GM19023 (cell line): ENCODE measurements at regions not wholly inside any gene's neighbourhood (a gene's known extent, or its start where the extent isn't known, plus 50 kb on each side); places are given as distances from the start of the nearest gene placed in this dataset.

Source experiments
- ATAC-seq: cut with Tn5 transposase; IDR thresholded peaks from one replicate; pipeline ENCODE4 v1.9.1; 2021; ENCODE audit warnings: mild to moderate bottlenecking, moderate library complexity; ENCODE audit not compliant: unreplicated experiment

DNA sequence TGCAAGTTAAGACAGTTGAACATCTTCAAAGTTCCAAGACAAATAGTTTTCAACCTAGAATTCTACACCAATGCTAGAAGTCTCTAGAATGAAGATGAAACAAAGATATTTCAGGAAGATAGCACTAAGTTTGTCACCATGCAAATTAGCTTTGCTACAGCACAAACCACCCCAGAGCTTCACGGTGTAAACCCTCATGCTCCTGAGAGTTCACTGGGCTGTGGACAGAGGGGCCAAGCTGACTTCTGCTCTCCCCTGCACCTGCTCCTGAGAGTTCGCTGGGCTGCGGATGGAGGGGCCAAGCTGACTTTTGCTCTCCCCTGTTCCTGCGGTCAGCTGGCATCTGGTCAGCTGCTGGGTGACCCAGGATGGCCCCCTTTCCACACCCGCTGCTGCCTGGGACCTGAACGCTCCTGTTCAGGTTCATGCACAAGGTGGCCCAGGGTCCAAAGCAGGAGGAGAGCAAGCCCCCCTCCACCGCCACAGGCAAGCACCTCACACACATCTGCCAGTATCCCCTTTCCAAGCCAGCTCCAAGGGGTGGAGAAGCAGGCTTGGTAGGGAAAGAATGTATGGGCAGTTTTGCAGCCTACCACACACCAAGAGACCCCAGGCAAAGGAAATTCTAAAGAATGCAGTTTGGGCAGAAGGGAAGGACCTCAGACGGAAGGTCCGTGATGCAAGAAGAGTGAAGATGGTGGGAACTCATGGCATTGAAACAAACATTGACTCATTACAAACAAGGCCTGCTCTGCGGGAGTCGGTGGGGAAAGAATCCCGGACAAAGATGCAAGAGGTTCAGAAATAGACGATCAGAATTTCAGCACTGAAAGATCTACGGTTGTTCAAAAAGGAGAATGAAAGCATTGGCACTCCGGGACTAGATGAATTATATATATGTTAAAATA lies 137.8 kb upstream of the PPP2R2D start:
- ATAC-seq, result no peak

GRCh38 chr10:131764929-131765328 lies 135.9 kb upstream of the PPP2R2D start:
- no peak for ATAC-seq

- ATAC-seq, result no peak
Measured at GRCh38 chr10:131766096-131766495, 134.7 kb upstream of the PPP2R2D start.

- ATAC-seq, result no peak
Measured at GRCh38 chr10:131767716-131768115, 133.1 kb upstream of the PPP2R2D start.

GRCh38 chr10:131769571-131770410 lies 131.0 kb upstream of the PPP2R2D start:
- ATAC-seq, result no peak

GRCh38 chr10:131770946-131771633 lies 129.7 kb upstream of the PPP2R2D start:
- no peak for ATAC-seq

DNA sequence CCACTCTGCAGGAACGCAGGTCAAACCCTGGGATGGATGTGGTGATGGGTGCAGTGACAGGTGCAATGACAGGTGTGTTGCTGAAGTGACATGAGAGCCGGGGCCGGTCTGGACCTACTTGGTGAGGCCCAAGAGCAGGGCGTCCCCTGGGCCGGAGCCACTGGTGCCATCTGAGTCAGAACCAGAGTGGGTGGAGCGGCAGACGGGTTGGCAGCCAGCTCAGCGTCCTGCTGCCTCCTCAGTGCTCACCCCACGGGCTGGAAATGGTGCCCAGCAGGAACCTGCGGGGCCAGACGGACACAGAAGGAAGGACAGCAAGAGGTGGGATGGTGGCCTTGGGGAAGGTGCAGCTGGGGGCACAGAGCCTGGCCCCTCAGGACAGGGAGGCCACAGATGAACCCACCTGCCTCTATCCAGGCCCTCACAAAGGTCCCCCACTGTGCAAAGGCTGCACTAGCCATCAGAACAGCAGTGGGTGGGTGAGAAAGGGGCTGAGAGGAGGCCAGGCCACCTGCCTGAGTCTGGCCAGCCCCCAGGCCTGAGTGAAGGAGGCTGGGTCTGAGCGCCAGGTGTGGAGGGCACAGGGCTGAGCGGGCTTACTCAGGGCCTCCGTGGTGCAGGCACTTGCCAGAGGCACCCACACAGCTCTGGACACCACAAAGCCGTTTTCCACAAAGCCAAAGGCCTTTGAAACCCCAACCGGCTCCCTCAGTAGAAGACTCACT lies 129.0 kb upstream of the PPP2R2D start:
- ATAC-seq, result no peak

DNA sequence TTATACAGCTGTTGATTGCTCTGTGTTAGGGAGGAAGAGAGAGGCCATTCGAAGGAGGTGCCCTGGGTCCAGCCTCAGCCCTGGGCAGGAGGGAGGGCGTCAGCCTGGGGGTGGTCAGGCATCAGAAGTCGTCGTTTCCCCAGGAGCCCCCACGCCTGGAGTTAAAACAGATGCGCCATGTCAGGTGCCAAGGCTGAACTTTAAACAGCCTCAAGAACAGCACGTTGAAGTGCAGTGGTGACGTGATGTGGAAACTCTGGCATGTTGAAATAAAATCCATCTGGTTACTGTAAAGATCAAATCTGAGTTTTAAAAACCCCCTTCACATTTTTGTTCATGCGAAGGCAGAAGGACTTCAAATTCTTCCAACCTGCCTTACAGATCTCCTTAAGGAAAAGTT lies 128.4 kb upstream of the PPP2R2D start:
- no peak for ATAC-seq

DNA sequence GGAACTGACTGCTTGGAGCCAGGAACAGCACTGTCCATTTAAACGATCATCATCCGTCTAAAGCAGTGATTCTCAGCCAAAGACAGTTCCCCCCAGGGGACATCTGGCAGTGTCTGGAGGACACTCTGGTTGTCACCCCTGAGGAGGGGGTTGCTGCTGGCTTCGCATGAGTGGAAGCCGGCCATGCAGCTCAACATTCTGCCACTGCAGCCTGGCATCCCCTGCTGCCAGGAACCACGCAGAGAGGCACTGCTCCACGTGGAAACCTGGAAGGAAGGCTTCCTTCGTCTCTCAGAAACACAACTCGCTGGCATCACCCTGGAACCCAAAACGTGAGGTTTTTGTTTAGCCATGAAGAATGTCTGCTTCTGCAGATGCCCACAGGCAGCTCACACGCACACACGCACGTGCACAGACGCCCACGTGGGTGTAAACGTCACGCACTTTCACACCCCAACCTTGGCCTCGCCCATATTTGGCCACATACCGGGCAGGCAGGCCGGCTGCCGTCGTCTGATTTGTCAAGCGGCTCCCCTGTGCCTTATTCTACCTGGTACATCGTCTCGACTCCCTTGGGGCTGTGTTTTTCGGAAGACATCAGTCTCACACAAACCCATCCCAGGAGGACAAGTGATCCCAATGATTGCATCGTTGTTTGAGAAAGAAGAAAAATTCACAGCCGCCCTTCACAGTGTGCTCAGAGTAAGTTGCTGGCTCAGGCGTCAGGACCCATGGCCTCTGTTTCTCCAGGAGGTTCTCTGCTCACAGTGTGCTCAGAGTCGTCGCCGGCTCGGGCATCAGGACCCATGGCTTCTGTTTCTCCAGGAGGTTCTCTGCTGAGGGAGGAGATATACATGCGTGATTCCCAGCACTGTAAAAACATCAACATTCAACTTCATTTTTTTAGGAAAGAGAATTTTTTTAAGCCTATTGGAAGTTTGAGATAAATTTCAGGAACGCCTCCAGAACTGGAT lies 127.2 kb upstream of the PPP2R2D start:
- no peak for ATAC-seq

DNA sequence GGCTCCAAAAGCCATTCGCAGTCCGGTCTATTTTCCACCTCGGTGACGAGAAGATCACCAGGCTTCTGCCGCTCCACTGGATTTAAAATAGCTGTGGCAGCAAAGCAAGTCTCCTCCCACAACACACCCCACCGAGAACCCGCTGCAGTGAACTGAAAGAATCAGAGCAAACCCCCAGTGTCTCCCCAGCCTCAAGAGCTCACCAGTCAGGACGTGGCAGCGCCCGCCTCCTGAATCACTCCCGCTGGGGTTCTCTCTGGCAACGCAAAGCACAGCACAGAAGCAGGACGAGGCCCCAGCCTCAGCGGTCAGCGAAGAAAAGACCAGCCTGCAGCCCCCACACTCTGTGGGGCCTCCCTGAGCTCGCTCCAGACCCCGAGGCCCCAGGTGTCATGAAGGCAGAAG lies 126.1 kb upstream of the PPP2R2D start:
- ATAC-seq, result no peak

DNA sequence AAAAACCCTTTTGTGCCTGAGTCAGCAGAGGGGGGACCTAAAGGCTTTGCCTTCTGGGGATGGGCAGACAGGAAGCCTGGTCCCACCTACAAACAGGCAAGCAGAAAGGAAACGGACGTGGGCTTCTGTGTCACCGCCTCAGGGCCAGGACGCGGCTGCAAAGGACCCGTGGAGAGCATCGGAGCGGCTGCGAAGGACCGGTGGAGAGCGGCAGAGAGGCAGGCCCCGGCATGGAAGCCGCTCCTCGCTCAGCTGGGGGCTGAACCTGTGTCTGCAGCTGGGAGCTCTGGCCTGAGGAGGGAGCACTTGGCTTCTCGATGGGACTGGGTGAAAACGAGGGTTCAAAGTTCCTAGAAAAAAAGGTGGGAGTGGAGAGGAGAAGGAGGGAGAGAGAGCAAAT lies 125.4 kb upstream of the PPP2R2D start:
- no peak for ATAC-seq

DNA sequence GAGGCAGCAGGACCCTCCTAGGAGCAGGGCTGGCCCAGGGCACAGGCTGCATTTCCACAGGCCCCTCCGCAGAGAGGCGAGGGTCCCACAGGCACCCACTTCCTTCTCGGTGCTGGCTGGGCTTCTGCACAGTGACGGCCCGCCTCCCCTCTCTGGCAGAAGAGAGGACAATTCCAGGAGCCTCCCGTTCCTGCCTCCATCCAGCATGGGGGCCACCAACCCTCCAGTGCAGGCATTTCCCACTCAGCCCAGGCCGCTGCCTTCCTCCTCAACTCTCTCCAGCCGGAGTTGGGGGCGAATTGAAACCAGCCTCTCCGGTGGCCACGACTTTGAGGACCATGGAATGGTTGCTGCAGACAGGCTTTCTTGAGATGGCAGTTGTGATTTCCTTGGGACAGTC lies 125.0 kb upstream of the PPP2R2D start:
- no peak for ATAC-seq

DNA sequence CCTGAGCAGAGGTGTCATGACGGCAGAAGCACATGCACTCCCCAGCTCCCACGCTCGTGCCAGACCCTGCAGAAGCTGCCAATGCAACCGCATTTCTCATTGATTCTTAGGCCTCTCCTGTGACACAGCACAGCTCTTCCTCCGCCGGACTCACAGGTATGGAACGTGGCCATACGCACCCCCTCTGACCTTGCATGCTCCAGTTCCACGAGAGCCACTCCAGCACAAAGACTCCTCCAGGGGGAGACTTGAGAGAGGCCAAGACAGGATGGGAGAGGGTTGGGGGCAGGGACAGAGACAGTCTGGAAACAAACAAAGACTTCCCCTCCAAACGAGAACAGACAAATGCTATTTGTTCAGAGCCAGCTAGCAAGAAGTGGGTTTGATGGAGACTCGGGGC lies 124.3 kb upstream of the PPP2R2D start:
- no peak for ATAC-seq

DNA sequence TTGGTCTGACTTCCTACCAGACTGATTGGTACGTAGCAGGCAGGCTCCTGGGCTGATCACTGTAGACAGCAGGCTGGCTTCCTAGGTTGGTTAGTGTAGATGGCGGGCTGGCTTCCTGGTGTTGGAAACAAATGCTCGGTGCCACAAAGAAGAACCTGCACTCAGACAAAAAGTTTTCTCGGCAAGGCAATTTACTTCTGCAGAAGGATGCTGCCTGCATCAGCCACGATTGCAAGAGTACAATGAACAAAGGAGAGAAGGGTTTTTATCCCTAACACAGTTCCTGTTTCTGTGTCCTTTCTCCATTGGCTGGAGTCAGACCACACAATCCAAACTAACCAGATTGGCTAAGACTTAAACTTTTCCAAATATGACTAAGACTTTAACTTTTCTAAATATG lies 123.6 kb upstream of the PPP2R2D start:
- no peak for ATAC-seq

- no peak for ATAC-seq
Measured at GRCh38 chr10:131777921-131778320, 122.9 kb upstream of the PPP2R2D start.

- no peak for ATAC-seq
Measured at GRCh38 chr10:131778385-131778784, 122.4 kb upstream of the PPP2R2D start.

GRCh38 chr10:131778842-131779241 lies 122.0 kb upstream of the PPP2R2D start:
- no peak for ATAC-seq

- no peak for ATAC-seq
Measured at GRCh38 chr10:131779661-131780394, 121.0 kb upstream of the PPP2R2D start.

- ATAC-seq, result no peak
Measured at GRCh38 chr10:131781076-131781475, 119.7 kb upstream of the PPP2R2D start.
